NCI-H524 (cell line): ENCODE measurements at regions not wholly inside any gene's neighbourhood (a gene's known extent, or its start where the extent isn't known, plus 50 kb on each side); places are given as distances from the start of the nearest gene placed in this dataset.

ENCODE experiments used
- DNase-seq, 2 experiments: peaks; one replicate each; lab custom pipeline; 2025; lab: John Stamatoyannopoulos, UW

DNA sequence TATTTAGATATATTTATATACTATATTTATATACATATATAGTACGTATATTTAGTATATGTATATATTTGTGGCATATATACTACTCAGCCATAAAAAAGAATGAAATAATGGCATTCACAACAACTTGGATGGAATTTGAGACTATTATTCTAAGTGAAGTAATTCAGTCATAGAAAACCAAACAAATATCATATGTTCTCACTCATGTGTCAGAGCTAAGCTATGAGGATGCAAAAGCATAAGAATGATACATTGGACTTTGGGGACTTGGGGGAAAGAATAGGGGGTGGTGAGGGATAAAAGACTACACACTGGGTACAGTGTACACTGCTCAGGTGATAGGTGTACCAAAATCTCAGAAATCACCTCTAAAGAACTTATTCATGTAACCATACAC, 1015.7 kb downstream of the EFNB2 start:
- DNase-seq: no peak

DNA sequence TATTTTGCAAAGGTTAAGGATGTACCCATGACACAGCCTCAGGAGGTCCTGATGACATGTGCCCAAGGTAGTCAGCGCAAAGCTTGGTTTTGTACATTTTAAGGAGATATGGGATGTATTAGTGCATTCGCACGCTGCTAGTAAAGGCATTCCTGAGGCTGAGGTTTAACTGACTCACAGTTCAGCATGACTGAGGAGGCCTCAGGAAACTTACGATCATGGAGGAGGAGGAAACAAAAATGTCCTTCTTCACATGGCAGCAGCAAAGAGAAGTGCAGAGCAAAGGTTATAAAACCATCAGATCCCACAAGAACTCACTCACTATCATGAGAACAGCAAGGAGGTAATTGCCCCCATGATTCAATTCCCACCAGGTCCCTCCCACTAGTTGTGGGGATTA, 1017.4 kb downstream of the EFNB2 start:
- no peak for DNase-seq

DNA sequence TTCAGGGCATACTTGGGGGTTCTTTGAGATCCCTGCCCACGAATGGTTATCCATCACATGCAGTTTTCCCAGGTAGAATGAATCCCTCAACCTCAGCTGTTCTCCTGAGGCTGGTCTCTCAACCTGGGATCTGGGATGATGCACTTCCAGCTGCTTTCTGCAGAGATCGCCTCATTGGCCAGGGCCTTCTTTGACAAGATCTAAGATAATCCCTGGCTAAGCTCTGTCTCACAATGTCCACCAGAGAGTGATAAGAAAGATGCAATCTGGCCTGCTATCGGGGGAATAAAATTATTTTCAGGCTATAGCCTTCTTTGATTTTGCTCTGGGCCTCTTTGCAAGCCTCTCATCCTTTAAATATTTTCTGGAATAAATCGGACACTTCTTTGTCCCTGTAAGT, 1021.1 kb downstream of the EFNB2 start:
- no peak for DNase-seq

DNA sequence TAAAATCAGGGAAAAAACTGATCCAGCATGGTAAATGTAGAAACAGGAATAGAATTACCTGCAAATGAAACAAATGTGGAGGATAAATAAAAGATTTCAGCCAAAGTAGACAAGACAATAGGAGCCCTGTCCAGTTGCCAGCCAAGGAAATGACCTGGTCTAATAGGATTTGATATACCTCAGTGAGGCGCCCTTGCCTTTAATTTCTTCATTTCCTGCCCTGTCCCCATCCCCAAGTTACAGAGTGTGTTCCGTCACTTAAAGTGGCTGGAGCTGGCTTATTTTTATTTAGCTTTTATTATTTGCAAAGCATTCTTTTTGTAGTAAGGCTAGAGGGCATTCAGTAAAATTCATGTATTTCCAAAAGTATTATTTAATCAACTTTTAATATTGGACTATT, 1022.0 kb downstream of the EFNB2 start:
- no peak for DNase-seq

DNA sequence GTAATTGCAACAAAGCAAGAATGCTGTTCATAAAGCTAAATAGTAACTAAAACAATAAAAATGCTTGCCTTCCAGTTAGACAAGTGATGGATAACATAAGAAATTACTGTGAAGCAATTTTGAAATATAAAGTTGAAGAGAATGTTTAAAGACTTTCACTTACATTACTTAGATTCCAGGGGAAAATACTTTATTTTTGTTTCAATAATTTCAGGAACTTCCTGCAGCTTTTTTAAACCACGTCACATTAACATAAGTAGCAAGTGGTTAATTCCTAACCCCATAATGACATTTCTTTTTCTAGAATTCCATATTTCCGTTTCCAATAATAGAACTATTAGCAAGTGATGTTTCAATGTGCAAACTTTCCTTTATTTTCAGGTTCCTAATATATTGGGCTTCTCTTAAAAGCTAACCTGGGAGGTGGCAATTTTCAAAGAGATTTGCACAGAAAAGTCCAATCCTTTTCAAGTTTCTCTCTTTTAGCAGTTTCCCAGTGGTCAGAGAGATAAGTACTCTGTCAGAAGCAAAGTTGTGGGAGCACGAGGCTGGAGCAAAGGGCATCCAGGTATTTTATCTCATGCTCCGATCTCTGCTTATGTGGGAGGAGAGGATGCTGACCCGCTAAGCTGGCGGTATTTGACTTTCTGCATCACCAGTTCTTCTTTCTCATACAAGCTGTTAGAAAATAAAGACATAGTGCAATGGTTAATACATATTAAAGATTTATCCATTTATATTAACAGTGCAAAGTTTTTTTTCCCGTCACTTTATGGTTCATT, 1025.3 kb downstream of the EFNB2 start:
- DNase-seq: no peak

DNA sequence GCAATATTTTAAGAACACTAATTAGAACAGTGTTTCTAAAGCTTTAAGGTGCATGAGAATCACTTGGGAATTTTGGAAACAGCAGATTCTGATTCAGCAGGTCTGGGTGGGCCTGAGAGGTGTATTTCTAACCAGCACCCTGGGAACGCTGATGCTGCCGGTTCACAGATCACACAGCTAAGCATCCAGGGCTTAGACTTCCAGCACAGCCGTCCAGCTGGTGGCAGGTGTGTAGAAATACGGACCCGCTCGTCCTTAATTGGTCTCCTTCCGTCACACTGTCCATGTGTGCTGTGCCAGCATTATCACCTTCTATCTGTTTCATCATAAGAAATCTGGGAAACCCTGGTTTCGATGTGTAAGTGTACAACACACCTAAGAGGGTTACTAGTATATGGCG, 1029.0 kb downstream of the EFNB2 start:
- DNase-seq: peak in 1 of 2 experiments; percentile 34

DNA sequence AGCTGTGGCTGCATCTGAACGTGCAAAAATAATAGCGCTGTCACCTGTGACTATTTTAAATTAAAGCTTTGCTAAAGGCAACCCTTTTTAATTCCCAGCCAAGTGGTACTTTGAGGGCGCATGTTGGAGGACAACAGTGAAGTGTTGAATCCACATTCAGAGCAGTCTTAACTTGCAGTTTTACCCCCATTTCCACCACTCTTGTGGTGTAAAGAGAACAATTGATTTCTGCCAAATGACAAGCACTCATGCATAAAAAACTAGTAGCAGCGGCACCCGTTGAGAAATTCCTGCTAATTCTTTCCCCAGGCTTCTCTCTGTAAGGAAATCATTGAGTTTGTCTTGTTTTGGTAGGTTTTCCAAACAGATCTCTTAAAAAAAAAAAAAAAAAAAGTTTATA, 1033.3 kb downstream of the EFNB2 start:
- no peak for DNase-seq

DNA sequence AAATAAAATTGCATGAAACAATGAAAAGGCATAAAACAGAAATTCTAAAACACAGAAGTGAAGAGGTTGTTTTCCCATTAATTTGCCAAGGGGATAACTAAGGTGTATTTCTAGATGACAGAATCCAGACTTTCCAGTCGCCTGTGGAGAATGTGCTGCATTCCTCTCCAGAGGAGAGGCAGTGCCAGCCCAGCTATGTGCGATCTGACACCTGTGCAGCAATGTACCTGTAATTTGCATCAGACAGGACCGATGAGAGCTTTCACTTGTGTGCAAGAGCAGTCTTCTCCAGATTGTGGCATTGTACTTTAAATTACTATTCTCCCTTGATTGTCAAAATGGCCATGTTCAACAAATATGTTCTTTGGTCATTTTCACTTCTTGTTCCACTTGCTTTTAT, 1037.9 kb downstream of the EFNB2 start:
- DNase-seq: no peak

DNA sequence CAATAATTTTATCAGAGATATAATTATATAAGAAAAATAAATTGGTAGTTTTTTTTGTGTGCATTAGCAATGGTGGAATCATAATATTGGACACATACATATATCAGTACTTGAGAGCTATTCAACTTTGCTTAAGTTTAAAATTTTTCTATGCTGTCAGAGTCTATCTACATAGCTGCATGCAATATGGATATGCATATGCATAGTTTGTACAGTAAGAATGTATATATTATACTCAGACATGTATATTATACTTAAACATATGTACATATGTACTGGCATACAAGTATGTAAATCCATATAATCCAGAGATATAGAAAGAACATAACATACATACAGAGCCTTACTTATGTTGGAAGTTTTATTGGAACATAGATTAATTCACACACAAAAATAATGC, 1043.2 kb downstream of the EFNB2 start:
- no peak for DNase-seq

DNA sequence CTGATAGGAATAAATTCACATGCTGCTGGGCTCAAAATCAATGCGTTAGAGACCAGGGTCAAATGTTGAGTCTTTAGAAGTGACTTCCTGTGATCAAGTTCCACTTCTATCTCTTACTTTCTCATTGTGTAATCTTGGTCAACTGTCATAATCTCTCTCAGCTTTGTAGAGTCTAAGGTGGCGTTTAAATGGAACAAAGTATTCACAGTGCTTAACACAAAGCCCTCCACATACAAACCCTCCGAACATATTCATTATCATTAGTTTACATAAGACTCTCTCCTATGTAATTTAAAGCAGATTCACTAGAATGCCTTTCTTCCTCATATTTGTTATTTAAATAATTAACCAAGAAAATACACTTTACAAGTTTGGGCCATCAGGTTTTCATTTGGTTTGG, 1044.1 kb downstream of the EFNB2 start:
- DNase-seq: no peak

DNA sequence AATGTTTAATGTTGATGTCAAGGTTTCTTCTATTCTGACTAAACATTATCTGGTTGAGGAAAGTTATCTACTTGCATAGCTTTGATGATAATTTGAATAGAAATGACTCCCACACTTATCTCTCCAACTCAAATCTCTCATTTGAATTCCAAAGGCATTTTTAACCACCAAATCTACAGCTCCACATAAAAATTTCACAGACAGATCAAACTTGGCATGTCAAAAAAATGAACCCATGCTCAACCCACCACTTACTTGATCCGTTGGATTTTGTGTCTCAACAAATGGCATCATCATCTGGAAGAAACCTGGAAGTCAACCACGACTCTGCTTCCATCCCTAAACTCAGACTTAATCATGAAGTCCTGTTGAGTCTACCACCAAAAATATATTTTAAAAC, 1050.4 kb downstream of the EFNB2 start:
- DNase-seq: no peak

DNA sequence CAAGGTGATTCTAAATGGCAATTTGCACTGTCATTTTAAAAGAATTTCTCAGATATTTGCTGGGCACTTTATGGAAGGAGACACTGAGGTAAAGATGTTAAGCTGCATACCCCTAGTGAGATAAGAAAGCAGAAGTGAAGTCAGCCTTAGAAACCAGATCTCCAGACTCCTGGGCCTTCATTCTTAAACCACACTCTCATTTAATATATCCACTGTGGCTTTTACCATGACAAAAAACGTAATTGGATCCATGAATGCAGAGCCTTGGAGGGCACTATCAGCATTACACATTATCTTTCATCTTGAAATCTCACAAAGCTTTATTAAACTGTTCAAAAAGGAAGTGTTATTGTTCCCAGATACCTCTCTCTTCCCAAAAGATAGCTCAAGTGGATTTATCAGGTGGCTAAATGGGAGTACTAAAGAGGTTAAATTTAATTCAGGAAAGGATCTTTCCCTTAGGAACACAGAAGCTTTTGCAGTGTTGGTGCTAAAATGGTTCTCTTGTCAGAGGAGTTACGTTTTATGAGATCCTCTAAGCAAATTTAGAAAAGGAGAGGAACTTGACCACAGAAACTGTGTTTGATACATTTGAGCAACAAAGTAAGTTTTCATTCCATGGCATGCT, 1060.4 kb downstream of the EFNB2 start:
- no peak for DNase-seq

DNA sequence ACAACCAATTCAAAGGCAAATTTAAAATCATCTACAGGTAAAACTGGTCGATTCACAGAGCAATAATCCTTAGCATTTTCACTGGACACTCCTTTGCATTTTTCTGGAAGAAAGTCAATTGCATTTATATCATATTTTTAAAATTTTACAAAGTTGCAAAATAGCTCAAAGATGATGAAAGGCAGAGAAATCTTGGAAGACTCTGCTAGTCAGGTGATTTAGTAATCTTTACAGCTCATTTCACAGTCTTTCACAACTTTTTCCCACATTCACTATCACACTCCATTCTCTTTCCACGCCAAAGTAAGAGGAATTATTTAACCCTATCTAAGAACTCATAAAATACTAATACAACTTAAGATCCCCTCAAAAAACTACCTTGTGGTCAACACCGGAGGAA, 1063.8 kb downstream of the EFNB2 start:
- no peak for DNase-seq

DNA sequence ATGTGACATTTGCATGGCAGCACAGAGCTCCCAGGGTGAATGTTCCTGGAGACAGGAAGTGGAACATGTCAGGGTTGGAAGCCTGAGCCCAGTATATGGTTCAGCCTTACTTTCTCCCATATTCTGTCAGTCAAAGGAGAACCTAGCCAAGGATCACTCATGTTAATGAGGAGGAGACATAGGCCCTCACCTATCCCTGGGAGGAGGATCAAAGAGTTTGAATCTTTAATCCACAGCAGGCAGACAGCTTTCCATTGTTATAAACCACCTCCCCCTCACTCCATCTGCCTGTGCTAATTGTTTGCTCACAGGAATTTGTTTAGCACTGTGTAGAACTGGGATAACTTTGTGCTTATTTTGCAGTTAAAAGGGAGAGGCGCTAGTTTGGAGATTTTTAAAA, 1069.1 kb downstream of the EFNB2 start:
- DNase-seq: peak; percentile 6 to 19

DNA sequence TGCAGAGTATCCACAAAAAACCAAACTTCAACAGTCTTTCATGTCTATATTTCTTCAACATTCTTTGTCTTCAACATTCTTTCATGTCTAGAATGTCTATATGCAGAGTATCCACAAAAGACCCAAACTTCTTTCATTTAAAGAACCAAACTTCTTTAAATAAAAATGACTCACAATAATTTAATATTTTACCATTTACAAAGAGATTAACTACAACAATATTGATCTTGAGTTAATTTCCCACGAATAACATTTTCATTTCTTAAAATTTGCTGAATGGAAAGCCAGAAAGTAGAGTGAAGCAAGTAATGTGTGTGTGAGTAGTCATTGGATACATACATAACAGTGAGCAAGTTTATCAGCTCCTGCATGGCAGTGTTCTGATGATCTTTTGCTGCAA, 1069.7 kb downstream of the EFNB2 start, which contains the start of gene DAOA:
Gene DAOA (plus strand): TSS at position 301 of the 400 bp plus-strand sequence.
- no peak for DNase-seq

DNA sequence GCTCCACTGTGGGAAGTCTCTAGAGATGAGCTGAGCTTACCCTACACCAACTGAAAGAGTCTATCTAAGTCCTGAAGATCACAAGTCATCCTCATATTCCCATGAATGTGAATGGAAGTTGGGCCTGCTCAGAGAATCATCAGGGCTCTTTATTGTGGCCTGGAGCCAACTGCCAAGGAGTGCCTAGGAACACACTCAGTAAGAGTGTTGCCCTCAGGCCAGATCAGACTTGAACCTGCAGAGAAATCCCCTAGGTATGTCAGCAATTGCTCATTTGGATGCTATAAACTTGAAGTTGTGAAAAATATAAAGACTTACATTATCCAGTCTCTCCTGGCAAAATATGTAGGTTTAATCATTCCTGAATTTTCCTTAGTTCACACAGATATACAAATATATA, 1070.2 kb downstream of the EFNB2 start:
- no peak for DNase-seq

DNA sequence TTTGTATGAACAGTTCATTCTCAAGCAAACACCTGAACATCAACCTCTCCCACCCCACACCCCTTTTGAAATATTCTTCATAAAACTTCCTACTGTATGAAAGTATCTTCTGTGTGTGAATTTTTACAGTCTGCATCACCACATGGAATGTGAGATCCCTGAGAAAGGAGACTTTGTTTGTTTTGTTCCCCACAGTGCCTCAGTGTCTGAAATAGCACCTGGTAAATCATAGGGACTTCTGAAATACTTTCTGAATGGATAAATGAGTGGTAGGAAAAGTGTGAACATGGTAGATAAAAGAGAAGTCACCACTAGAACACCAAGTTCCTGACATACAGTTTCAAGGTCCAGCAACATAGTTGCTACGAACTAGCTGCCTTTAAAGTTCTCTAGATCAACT, 1071.2 kb downstream of the EFNB2 start:
- no peak for DNase-seq

DNA sequence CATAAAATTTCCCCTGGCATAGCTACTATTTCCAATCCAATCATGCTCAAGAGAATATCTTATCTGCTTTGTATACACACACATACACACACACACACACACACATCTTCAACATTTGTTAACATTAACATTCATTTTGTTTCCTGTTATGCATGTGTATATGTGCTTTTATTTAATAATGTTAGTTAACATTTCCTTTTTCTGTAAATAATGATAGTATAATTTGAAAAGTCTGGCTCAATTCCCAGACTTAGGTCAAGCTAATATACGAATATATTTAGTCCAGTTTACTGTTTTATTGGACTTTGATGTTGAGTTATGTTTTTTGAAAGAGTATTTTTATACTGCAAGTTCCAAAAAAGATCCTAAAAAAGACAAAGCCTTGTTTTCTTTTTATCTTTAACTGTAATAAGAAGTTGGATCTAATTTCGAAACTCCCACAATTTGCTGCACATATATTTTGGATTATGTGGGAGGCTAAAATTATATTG, 1072.4 kb downstream of the EFNB2 start:
- no peak for DNase-seq

DNA sequence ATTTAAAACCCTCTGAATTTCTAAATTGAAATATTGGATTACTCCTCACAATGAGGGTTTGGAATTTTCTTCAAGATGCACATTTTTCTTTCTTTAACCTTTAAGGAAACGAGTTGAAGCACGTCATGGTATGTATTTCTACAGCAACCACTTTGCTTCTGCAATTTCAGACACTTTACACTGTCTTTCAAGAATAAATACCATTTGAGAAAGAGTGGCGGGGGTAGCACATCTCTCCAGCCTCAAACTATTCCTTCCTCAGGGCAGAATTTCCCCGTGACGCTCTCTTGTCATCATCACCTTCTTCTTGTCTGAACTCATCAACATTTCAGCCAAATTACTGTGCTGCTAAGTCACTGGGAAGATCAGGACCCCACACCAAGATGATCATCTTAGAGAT, 1073.4 kb downstream of the EFNB2 start:
- DNase-seq: no peak

DNA sequence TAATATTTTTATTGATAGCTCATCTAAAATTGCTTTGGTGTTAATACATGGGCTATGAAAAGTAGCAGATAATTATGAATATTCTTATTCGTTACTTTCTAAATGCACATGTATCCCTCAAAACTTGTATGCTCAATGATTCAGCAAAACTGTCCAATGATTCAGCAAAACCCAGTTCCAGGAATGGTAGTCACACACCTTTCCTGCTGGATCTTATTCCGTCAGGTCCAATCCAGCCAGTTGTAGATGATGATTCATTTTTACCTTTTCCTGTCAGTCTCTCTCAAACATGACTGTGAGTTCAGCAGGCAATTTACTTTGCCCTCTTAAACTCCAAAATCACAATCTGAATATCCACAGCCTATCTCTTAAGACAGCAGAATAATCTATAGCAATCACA, 1082.6 kb downstream of the EFNB2 start:
- DNase-seq: no peak

DNA sequence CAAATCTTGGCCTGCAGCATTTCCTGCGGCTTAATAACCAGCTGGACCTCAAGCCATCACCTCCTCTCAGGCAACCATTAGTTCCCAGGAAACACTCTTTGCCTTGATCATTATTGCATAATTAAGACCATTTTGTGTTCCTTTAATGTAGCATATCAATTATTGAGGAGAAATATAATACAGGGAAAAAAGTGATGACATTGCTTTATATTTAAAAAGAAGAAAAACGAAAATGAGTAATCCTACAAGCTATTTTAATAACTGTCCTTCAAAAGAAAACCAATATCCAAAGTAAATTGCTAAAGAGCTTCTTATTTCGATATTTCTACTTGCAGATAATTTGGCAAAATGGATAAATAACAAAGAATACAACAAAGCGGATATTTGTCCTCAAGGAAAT, 1084.7 kb downstream of the EFNB2 start:
- DNase-seq: no peak

DNA sequence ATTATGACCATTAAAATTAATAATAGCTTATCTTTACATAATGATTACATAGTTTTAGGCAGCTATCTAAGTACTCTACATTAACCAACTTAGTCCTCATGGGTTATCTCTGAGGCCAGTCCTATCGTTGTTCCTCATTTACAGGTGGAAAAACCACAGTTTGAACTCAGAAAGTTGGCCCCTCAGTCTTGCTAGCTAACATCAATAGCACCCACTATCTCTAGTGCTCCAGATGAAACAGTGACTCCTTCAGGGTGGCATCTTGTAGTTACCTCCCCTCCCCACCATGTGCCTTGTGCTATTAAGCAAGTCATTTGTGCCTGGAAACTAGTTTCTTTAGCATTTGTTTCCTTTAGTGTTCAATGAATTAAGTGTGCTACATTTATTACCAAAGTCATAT, 1086.7 kb downstream of the EFNB2 start:
- DNase-seq: no peak

DNA sequence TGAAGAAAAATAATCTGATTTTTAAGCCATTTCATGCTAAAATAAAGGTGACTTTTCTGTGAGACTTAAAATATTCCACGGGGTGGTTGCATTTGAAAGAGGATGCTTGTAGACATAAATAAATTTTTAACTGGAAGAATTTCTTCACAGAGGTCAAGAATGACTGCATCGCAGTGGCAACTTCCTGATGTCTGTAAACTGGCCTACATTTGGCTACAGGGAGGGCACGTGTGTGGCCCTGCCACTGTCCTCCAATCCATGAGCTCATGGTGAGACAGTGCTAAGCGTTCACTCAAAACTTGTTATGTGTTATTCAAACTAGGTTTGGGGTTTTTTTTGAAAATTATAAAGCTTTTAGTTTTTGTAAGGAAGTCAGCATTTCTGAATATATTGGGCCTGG, 1089.3 kb downstream of the EFNB2 start:
- no peak for DNase-seq

DNA sequence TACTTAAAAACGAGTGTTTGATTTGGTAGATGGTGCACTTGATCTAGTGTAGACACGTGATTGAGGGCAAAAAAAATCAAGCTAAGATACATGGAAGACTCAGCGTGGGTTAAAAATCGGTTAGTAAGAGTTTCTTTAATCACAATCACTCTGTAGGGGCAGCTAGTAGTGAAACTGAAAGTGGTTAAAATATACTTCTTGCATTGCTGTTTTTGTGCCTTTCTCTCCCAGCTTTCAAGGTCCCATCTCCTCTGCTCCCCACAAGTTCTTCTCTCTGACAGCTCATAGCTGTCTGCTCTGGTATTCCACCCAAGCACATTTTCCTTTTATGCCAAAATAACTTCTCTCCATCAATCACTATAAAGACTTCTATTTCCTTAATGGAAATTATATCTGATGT, 1089.7 kb downstream of the EFNB2 start:
- no peak for DNase-seq
